Chondrocyte (in vitro differentiated cells): ENCODE measurements at regions not wholly inside any gene's neighbourhood (a gene's known extent, or its start where the extent isn't known, plus 50 kb on each side); places are given as distances from the start of the nearest gene placed in this dataset.

Source experiments
- DNase-seq: peaks from one replicate; pipeline ENCODE4 v3.0.0; 2021; ENCODE audit warnings: mixed read lengths, low spot score
- H3K27ac Mint-ChIP-seq: one replicate; pipeline ENCODE4 v1.8.0; 2021; ENCODE audit warnings: mild to moderate bottlenecking, moderate library complexity, mixed read lengths; ENCODE audit not compliant: unreplicated experiment
- H3K27me3 Mint-ChIP-seq: 2 replicates; pipeline ENCODE4 v1.8.0; 2021; ENCODE audit warnings: low read depth, mixed read lengths
- H3K36me3 Mint-ChIP-seq: 2 replicates; pipeline ENCODE4 v1.8.0; 2021; ENCODE audit warnings: low read depth, mixed read lengths
- H3K4me1 Mint-ChIP-seq: 2 replicates; pipeline ENCODE4 v1.8.0; 2021; ENCODE audit warnings: low read depth, mild to moderate bottlenecking, mixed read lengths
- H3K4me3 Mint-ChIP-seq: one replicate; pipeline ENCODE4 v1.8.0; 2021; ENCODE audit warnings: mild to moderate bottlenecking, moderate library complexity, mixed read lengths; ENCODE audit not compliant: unreplicated experiment
- H3K9me3 Mint-ChIP-seq: 2 replicates; pipeline ENCODE4 v1.8.0; 2021; ENCODE audit warnings: low read depth, mixed read lengths
- CTCF ChIP-seq: fragments of 200-600 bp; sonication (generic); IDR thresholded peaks from 2 replicates; pipeline ENCODE4 v1.5.0; 2021; ENCODE audit warnings: antibody characterized with exemption, mild to moderate bottlenecking, moderate library complexity

GRCh38 chr2:53260568-53260967 lies 507.0 kb upstream of the CHAC2 start:
- TF ChIP-seq CTCF = no peak
- Mint-ChIP-seq H3K4me3 (no peak overlapping the region), H3K27me3 (peaks cover 2% of the 10 kb centered on the region), H3K9me3 (peaks cover 9% of the 10 kb centered on the region), H3K4me1 (no peaks in the 10 kb centered on the region), H3K27ac (no peak overlapping the region), H3K36me3 (no peaks in the 10 kb centered on the region)
- DNase-seq = no peak

- Mint-ChIP-seq H3K36me3 (no peaks in the 10 kb centered on the region), H3K4me1 (no peaks in the 10 kb centered on the region), H3K27me3 (peaks cover 2% of the 10 kb centered on the region), H3K27ac (no peak overlapping the region), H3K4me3 (no peak overlapping the region), H3K9me3 (peaks cover 9% of the 10 kb centered on the region)
- no peak for TF ChIP-seq CTCF
- no peak for DNase-seq
Measured at GRCh38 chr2:53259395-53260009, 508.1 kb upstream of the CHAC2 start.

GRCh38 chr2:53257287-53257686 lies 510.3 kb upstream of the CHAC2 start:
- Mint-ChIP-seq H3K4me1 (no peaks in the 10 kb centered on the region), H3K4me3 (no peak overlapping the region), H3K27ac (no peak overlapping the region)

GRCh38 chr2:53253244-53253643 lies 514.4 kb upstream of the CHAC2 start:
- Mint-ChIP-seq H3K27ac (no peak overlapping the region), H3K9me3 (no peaks in the 10 kb centered on the region), H3K4me3 (no peak overlapping the region), H3K27me3 (peaks cover 7% of the 10 kb centered on the region), H3K4me1 (no peaks in the 10 kb centered on the region), H3K36me3 (no peaks in the 10 kb centered on the region)
- no peak for TF ChIP-seq CTCF
- DNase-seq = no peak

More at GRCh38 chr2:53257287-53257686, 510.3 kb upstream of the CHAC2 start:
- DNase-seq = no peak
- peaks cover 2% of the 10 kb centered on the region for H3K27me3 Mint-ChIP-seq
- no peaks in the 10 kb centered on the region for H3K36me3 Mint-ChIP-seq
- TF ChIP-seq CTCF = no peak
- peaks cover 7% of the 10 kb centered on the region for H3K9me3 Mint-ChIP-seq

- no peaks in the 10 kb centered on the region for H3K36me3 Mint-ChIP-seq
- H3K4me1 Mint-ChIP-seq = no peaks in the 10 kb centered on the region
- H3K27me3 Mint-ChIP-seq = peaks cover 7% of the 10 kb centered on the region
- no peak overlapping the region for H3K27ac Mint-ChIP-seq
- TF ChIP-seq CTCF = no peak
- DNase-seq = no peak
- no peak overlapping the region for H3K4me3 Mint-ChIP-seq
- no peaks in the 10 kb centered on the region for H3K9me3 Mint-ChIP-seq
Measured at GRCh38 chr2:53252115-53252514, 515.5 kb upstream of the CHAC2 start.
